ENCODE measurements at regions not wholly inside any gene's neighbourhood (a gene's known extent, or its start where the extent isn't known, plus 50 kb on each side); places are given as distances from the start of the nearest gene placed in this dataset.

DNA sequence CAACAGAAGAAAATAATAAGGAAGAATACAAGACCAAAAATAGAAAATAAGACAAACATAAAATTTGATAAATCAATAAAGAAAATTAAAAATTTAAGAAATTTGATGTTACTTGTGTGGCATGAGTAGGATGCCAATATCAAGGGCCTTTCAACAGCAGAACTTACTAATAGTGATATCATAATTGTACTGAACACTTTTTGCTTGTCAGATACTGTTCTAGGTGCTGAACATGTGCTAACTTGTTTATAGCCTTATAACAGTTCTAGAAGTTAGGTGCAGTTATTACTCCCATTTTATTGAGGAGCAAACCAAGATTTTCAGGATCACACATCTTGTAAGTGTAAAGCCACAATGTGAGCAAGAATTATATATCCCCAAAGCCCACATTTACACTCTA, 546.0 kb upstream of the EPHA5 start:
- TF ChIP-seq POLR2AphosphoS5 (IDR thresholded peaks at IDR 0.05): no peak
- TF ChIP-seq, protein P1, sequence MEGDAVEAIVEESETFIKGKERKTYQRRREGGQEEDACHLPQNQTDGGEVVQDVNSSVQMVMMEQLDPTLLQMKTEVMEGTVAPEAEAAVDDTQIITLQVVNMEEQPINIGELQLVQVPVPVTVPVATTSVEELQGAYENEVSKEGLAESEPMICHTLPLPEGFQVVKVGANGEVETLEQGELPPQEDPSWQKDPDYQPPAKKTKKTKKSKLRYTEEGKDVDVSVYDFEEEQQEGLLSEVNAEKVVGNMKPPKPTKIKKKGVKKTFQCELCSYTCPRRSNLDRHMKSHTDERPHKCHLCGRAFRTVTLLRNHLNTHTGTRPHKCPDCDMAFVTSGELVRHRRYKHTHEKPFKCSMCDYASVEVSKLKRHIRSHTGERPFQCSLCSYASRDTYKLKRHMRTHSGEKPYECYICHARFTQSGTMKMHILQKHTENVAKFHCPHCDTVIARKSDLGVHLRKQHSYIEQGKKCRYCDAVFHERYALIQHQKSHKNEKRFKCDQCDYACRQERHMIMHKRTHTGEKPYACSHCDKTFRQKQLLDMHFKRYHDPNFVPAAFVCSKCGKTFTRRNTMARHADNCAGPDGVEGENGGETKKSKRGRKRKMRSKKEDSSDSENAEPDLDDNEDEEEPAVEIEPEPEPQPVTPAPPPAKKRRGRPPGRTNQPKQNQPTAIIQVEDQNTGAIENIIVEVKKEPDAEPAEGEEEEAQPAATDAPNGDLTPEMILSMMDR (IDR thresholded peaks at IDR 0.05): no peak
- TF ChIP-seq EP300 (IDR thresholded peaks at IDR 0.05): no peak
- no peak for TF ChIP-seq POLR2A (IDR thresholded peaks at IDR 0.05)
- Histone ChIP-seq H3K9me3 (no peaks in the 10 kb centered on the region), H3K27ac (no peak overlapping the region), H3K4me1 (no peaks in the 10 kb centered on the region), H3K27me3 (no peaks in the 10 kb centered on the region), H3K36me3 (no peaks in the 10 kb centered on the region), H3K4me3 (no peak overlapping the region)
- no peak for ATAC-seq

DNA sequence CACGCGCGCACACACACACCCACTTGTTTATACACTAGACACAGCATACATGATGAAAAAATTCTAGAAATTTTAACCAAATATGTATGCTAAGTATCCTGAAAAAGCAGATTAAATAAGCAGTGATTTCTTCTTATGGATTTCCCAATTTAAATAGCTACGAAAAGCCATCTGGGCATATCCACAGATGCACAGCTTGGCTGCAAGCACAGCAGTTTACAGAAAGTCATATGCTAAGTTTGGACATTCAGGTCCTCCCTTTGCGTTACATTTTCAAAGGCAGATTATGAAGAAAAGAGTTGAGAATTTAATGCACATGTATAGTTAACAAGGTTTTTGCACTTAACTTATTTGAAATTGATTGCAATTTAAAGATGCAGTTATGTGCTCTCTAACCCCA, 542.2 kb upstream of the EPHA5 start:
- H3K27me3 ChIP-seq: no peaks in the 10 kb centered on the region
- TF ChIP-seq POLR2A (IDR thresholded peaks at IDR 0.05) (no peak), POLR2AphosphoS5 (IDR thresholded peaks at IDR 0.05) (no peak), EP300 (IDR thresholded peaks at IDR 0.05) (no peak)
- TF ChIP-seq, protein P1 (IDR thresholded peaks at IDR 0.05): no peak
- ATAC-seq: no peak
- no peak overlapping the region for H3K27ac ChIP-seq
- H3K4me1 ChIP-seq: no peaks in the 10 kb centered on the region
- no peaks in the 10 kb centered on the region for H3K36me3 ChIP-seq
- peaks cover 0 to 3% (median 0%) of the 10 kb centered on the region in 3 donors for H3K9me3 ChIP-seq
- WGBS, 2 donors (ENCODE audit: low coverage in 1 of 2): 73 to 86% methylated on average over 5 of the region's 5 CpGs
- H3K4me3 ChIP-seq: no peak overlapping the region

DNA sequence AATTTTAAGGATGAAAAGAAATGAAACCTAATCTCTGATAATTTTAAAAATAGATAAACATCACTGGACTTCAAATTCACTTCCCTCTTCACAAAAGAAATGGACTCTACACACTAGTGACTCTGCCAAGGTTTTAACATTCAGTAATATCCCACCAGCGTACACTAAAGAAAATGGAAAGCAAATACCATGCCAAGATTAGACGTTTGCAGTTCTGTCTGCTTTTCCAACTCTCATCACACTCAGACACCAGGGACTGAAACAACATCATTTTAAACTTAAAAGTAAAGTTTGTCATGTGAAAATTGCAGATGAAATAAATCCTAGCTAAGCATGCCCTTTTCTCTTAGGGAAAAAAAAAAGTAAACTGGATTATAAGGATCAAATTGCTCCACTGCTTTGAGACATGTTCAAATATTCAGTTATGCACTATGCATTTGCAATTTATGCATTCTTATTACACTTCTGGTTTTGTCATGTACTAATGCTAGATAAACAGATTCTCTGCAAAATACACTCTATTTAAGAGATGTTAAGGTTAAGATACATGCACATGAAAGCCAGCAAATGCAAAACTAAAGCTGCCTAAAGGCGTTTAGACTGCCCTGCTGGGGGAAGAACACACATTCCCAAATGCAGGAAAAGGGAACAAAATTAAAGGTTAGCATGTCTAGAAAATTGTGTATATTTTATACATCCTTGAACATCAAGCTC, 534.4 kb upstream of the EPHA5 start:
- H3K36me3 ChIP-seq: no peaks in the 10 kb centered on the region
- peaks cover 0 to 3% (median 0%) of the 10 kb centered on the region in 3 donors for H3K9me3 ChIP-seq
- H3K27me3 ChIP-seq: no peaks in the 10 kb centered on the region
- no peak overlapping the region for H3K27ac ChIP-seq
- 26 to 36% methylated on average over 3 of the region's 3 CpGs for WGBS, 2 donors (ENCODE audit: low coverage in 1 of 2)
- ATAC-seq: no peak
- no peak overlapping the region for H3K4me3 ChIP-seq
- H3K4me1 ChIP-seq: no peaks in the 10 kb centered on the region
- no peak for TF ChIP-seq POLR2A (IDR thresholded peaks at IDR 0.05)
- no peak for TF ChIP-seq EP300 (IDR thresholded peaks at IDR 0.05)
- TF ChIP-seq POLR2AphosphoS5 (IDR thresholded peaks at IDR 0.05): no peak
- TF ChIP-seq, protein P1 (IDR thresholded peaks at IDR 0.05): no peak

DNA sequence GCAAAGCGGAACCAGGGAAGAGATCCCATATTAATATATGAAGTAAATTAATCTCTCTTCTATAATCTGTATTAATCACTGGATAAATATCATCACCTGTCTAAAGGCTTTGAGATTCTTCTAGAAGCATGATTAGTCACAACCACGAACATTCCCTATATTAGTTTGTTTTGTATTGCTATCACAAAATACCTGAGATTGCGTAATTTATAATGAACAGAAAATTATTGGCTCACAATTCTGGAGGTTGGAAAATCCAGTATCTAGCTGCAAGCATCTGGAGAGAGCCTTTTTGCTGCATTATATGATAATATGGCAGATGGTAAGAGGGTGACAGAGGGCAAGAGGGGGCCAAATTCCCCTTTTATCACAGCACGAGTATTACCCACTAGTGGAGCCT, 532.6 kb upstream of the EPHA5 start:
- Histone ChIP-seq H3K4me1 (no peaks in the 10 kb centered on the region), H3K36me3 (no peaks in the 10 kb centered on the region), H3K27me3 (no peaks in the 10 kb centered on the region), H3K4me3 (no peak overlapping the region), H3K27ac (no peak overlapping the region), H3K9me3 (no peaks in the 10 kb centered on the region)
- no peak for ATAC-seq
- TF ChIP-seq, protein P1 (IDR thresholded peaks at IDR 0.05): no peak
- no peak for TF ChIP-seq POLR2AphosphoS5 (IDR thresholded peaks at IDR 0.05)
- TF ChIP-seq POLR2A (IDR thresholded peaks at IDR 0.05): no peak
- no peak for TF ChIP-seq EP300 (IDR thresholded peaks at IDR 0.05)
- WGBS, 2 donors (ENCODE audit: low coverage in 1 of 2): 75 to 80% methylated on average over 3 of the region's 4 CpGs

DNA sequence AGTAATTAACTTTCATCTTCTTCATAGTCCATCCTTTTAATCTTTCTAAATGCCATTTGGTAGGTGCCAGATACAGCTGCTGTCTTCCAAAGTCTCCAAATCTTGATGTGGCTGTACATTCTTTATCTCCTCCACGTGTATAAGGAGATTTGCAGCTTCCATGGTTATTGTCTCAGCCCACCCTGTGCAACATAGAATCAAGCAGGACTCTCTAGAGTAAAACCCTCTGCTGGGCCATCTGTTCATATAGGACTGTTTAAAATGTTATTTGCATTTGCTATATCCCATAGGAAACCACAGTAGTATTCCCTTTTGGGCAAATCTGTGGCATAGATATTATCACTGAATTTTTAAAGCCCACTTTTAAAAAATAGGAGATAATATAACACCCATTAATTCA, 527.2 kb upstream of the EPHA5 start:
- Histone ChIP-seq H3K27ac (no peak overlapping the region), H3K4me3 (no peak overlapping the region), H3K4me1 (no peaks in the 10 kb centered on the region), H3K9me3 (no peaks in the 10 kb centered on the region), H3K36me3 (no peaks in the 10 kb centered on the region), H3K27me3 (no peaks in the 10 kb centered on the region)
- 0 to 17% methylated on average over 1 of the region's 1 CpG for WGBS, 2 donors (ENCODE audit: low coverage in 1 of 2)
- TF ChIP-seq EP300 (IDR thresholded peaks at IDR 0.05): no peak
- ATAC-seq: no peak
